HepG2 (cell line): ENCODE measurements at regions not wholly inside any gene's neighbourhood (a gene's known extent, or its start where the extent isn't known, plus 50 kb on each side); places are given as distances from the start of the nearest gene placed in this dataset.

Experiments used
- ATAC-seq: fragments of 200-7000 bp; cut with Tn5 transposase; 3 replicates; pipeline ENCODE4 v1.9.1; 2020; ENCODE audit warnings: mild to moderate bottlenecking, moderate library complexity
- BruUV-seq: library from RNA; stranded (reverse); fragments of 400-500 nt; replicated peaks from 2 replicates; lab custom pipeline; 2021; lab: Mats Ljungman, UMichigan
- CTCF ChIA-PET: fragments of 300-600 bp; formaldehyde crosslinking; extraction: SDS; loops from one replicate; lab custom pipeline; 2021; ENCODE audit warnings: low total read pairs, inconsistent platforms, low intra/inter-chr PET ratio; lab: Yijun Ruan, JAX
- POLR2A ChIA-PET: fragments of 350-600 bp; sonication (Branson Sonifier 250); formaldehyde crosslinking; loops from one replicate; lab custom pipeline; 2020; ENCODE audit warnings: antibody characterized with exemption, inconsistent platforms; lab: Yijun Ruan, JAX
- DNase-seq: peaks from one replicate; pipeline ENCODE4 v3.0.0-alpha.2; 2015; ENCODE audit warnings: low spot score
- FAIRE-seq: peaks from 3 replicates; lab custom pipeline; 2011; peaks lifted over from hg19 to GRCh38; lab: Jason Lieb, UNC
- H2AFZ ChIP-seq: one replicate; pipeline ENCODE4 v1.6.1; 2011; ENCODE audit warnings: low read length, inconsistent platforms
- H3K27ac ChIP-seq: fragments of 300-600 bp; 3 replicates; pipeline ENCODE4 v1.8.0; 2011; ENCODE audit warnings: mixed run types, mild to moderate bottlenecking, mixed read lengths, low read length, inconsistent platforms; ENCODE audit not compliant: insufficient read depth; ENCODE audit errors: extremely low read length
- H3K27me3 ChIP-seq, 2 experiments: fragments of 200-600 bp in 1 of 2; 2 replicates in 1 of 2; 3 replicates in 1 of 2; pipeline versions ENCODE4 v1.6.0 to v1.8.0; 2011; ENCODE audit warnings: low read length in 2 of 2, mild to moderate bottlenecking in 2 of 2, moderate library complexity in 2 of 2, inconsistent platforms in 1 of 2; ENCODE audit not compliant: insufficient read depth in 2 of 2, control insufficient read depth in 1 of 2
- H3K36me3 ChIP-seq, 2 experiments: fragments of 200-600 bp in 1 of 2; replicated peaks in 1 of 2; 2 replicates in 1 of 2; 3 replicates in 1 of 2; pipeline versions ENCODE4 v1.5.1 to v1.8.0; 2011; ENCODE audit warnings: low read length in 2 of 2, inconsistent platforms in 1 of 2; ENCODE audit not compliant: insufficient read depth in 2 of 2, control insufficient read depth in 1 of 2
- H3K4me1 ChIP-seq: 2 replicates; pipeline ENCODE4 v1.5.1; 2012; ENCODE audit warnings: low read length, inconsistent platforms; ENCODE audit not compliant: insufficient read depth
- H3K4me2 ChIP-seq: 2 replicates; pipeline ENCODE4 v1.6.0; 2011; ENCODE audit warnings: low read depth, low read length, inconsistent platforms
- H3K4me3 ChIP-seq, 3 experiments: fragments of 200-600 bp in 1 of 3; sonication (generic), shearing (Covaris generic) in 1 of 3; replicated peaks in 1 of 3; 2 replicates each; pipeline ENCODE4 v1.5.1; 2011 to 2016; ENCODE audit warnings: low read length in 3 of 3, inconsistent platforms in 2 of 3, low read depth in 2 of 3, mild to moderate bottlenecking in 2 of 3, control low read depth in 1 of 3, mixed read lengths in 1 of 3; ENCODE audit not compliant: insufficient read depth in 1 of 3
- H3K79me2 ChIP-seq: one replicate; pipeline ENCODE4 v1.6.1; 2011; ENCODE audit warnings: low read length, inconsistent platforms; ENCODE audit not compliant: insufficient read depth
- H3K9ac ChIP-seq: 2 replicates; pipeline ENCODE4 v1.6.0; 2011; ENCODE audit warnings: mild to moderate bottlenecking, low read depth, low read length, inconsistent platforms; ENCODE audit not compliant: insufficient read depth
- H3K9me3 ChIP-seq: 2 replicates; pipeline ENCODE4 v1.5.1; 2012; ENCODE audit warnings: mild to moderate bottlenecking, low read length
- H4K20me1 ChIP-seq: 2 replicates; pipeline ENCODE4 v1.6.0; 2011; ENCODE audit warnings: inconsistent platforms, mild to moderate bottlenecking, low read length, moderate library complexity; ENCODE audit not compliant: insufficient read depth
- ADNP ChIP-seq: sonication (generic); formaldehyde crosslinking; IDR thresholded peaks from 2 replicates; pipeline ENCODE4 v1.4.0; 2020; ENCODE audit warnings: missing genetic modification reagents
- AKAP8 ChIP-seq: sonication (generic); formaldehyde crosslinking; IDR thresholded peaks from 2 replicates; pipeline ENCODE4 v1.5.1; 2020; ENCODE audit warnings: mild to moderate bottlenecking, missing genetic modification reagents
- HOXA5 ChIP-seq: sonication (generic); formaldehyde crosslinking; IDR thresholded peaks from 2 replicates; pipeline ENCODE4 v1.4.0; 2020; ENCODE audit warnings: missing genetic modification reagents
- SRF ChIP-seq: IDR thresholded peaks from 2 replicates; pipeline ENCODE4 v1.6.1; 2011; ENCODE audit warnings: mild to moderate bottlenecking, low read depth, low read length, moderate library complexity
- WGBS: methylation state at CpG from one replicate; pipeline ENCODE4 v1.1.6; 2017; ENCODE audit warnings: low lambda C conversion rate; 5-methylcytosine and 5-hydroxymethylcytosine counted together
- in situ Hi-C: cut with HindIII; loops from 2 replicates; pipeline ENCODE4 v1.10.0; 2017; ENCODE audit warnings: low pct_unique_long_range_greater_than_20kb; ENCODE audit not compliant: extremely low pct_ligation_motif_present
- intact Hi-C: fragments of 100-400 bp; cut with micrococcal nuclease; formaldehyde crosslinking; loops from one replicate; pipeline ENCODE4 v1.10.0; 2022; ENCODE audit not compliant: unreplicated experiment
- TF ChIP-seq, protein P1 (sequence below): fragments of 450-650 bp; IDR thresholded peaks from 2 replicates; pipeline ENCODE4 v1.6.1; 2017
- TF ChIP-seq, protein P2 (sequence below): sonication (generic); formaldehyde crosslinking; IDR thresholded peaks from 2 replicates; pipeline ENCODE4 v1.9.0; 2021; ENCODE audit warnings: missing genetic modification reagents, mild to moderate bottlenecking, borderline replicate concordance
- TF ChIP-seq, protein P3 (sequence below): sonication (generic); formaldehyde crosslinking; IDR thresholded peaks from 2 replicates; pipeline ENCODE4 v1.4.0; 2020; ENCODE audit warnings: missing genetic modification reagents
- TF ChIP-seq, protein P4 (sequence below): sonication (generic); formaldehyde crosslinking; IDR thresholded peaks from 2 replicates; pipeline ENCODE4 v1.4.0; 2020; ENCODE audit warnings: missing genetic modification reagents, borderline replicate concordance

DNA sequence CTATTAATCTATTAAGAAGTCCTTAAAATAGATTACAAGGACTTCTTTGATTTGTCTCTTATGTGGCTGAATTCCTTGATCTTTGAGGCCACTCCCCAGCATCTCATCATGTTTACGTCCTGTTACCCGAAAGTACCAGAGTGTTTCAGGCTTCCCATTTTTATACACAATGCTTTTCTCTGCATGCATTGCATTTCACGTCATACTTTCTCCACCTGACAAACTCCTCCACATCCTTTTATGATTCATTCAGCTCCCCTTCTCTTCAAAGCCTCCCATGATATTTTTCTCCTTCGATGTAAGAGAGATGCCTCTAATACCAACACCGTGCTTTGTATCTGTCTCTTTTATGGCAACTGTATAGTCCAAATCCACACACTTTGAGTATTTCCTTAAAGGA, 379.0 kb upstream of the CRIM1 start (continued):
- TF ChIP-seq, protein P1, sequence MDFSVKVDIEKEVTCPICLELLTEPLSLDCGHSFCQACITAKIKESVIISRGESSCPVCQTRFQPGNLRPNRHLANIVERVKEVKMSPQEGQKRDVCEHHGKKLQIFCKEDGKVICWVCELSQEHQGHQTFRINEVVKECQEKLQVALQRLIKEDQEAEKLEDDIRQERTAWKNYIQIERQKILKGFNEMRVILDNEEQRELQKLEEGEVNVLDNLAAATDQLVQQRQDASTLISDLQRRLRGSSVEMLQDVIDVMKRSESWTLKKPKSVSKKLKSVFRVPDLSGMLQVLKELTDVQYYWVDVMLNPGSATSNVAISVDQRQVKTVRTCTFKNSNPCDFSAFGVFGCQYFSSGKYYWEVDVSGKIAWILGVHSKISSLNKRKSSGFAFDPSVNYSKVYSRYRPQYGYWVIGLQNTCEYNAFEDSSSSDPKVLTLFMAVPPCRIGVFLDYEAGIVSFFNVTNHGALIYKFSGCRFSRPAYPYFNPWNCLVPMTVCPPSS: no peak
- TF ChIP-seq AKAP8 (CRISPR knock-in tag): no peak
- no peak for TF ChIP-seq SRF
- TF ChIP-seq, all 625 proteins: peak for 0

DNA sequence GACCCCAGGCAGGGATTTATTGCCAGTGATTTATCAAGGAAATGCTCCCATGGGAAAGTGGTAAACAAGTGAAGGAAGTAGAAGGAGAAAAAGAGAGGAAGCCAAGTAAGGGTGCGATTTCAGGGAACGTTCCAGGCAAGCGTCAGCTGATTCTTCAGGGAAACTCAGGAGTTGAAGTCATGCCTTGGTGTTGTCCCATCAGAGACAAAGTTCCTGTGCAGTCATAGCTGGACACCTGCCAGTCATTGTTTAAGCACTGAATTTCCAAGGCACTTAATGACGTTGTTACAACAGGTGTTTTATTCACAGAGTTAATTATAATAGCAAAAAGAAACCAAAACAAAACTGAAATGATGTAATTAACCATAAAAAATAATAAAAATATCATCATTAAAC, 381.8 kb upstream of the CRIM1 start:
- ATAC-seq (no peak), FAIRE-seq (no peak), DNase-seq (peak; percentile 7)
- H3K79me2 ChIP-seq: no peaks in the 10 kb centered on the region
- no peaks in the 10 kb centered on the region for H3K9me3 ChIP-seq
- CTCF ChIA-PET: no interaction called here
- H3K27me3 ChIP-seq: no peaks in the 10 kb centered on the region
- no peaks in the 10 kb centered on the region for H3K4me1 ChIP-seq
- H2AFZ ChIP-seq: no peak overlapping the region
- no peak overlapping the region for H3K4me3 ChIP-seq
- H4K20me1 ChIP-seq: no peaks in the 10 kb centered on the region
- no peak overlapping the region for H3K27ac ChIP-seq
- no peaks in the 10 kb centered on the region for H3K36me3 ChIP-seq
- no peak overlapping the region for H3K4me2 ChIP-seq
- no peak overlapping the region for H3K9ac ChIP-seq
- in situ Hi-C loops: loop anchor here (10.0 kb wide), 1 partner anchor 351 kb away; no protein-coding TSS in a partner anchor
- POLR2A ChIA-PET: no interaction called here
- no peak for TF ChIP-seq HOXA5 (CRISPR knock-in tag)
- TF ChIP-seq, protein P2, sequence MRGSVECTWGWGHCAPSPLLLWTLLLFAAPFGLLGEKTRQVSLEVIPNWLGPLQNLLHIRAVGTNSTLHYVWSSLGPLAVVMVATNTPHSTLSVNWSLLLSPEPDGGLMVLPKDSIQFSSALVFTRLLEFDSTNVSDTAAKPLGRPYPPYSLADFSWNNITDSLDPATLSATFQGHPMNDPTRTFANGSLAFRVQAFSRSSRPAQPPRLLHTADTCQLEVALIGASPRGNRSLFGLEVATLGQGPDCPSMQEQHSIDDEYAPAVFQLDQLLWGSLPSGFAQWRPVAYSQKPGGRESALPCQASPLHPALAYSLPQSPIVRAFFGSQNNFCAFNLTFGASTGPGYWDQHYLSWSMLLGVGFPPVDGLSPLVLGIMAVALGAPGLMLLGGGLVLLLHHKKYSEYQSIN (CRISPR knock-in tag): no peak
- TF ChIP-seq ADNP: no peak
- TF ChIP-seq, protein P3, sequence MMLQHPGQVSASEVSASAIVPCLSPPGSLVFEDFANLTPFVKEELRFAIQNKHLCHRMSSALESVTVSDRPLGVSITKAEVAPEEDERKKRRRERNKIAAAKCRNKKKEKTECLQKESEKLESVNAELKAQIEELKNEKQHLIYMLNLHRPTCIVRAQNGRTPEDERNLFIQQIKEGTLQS (CRISPR knock-in tag): no peak
- TF ChIP-seq, protein P4, sequence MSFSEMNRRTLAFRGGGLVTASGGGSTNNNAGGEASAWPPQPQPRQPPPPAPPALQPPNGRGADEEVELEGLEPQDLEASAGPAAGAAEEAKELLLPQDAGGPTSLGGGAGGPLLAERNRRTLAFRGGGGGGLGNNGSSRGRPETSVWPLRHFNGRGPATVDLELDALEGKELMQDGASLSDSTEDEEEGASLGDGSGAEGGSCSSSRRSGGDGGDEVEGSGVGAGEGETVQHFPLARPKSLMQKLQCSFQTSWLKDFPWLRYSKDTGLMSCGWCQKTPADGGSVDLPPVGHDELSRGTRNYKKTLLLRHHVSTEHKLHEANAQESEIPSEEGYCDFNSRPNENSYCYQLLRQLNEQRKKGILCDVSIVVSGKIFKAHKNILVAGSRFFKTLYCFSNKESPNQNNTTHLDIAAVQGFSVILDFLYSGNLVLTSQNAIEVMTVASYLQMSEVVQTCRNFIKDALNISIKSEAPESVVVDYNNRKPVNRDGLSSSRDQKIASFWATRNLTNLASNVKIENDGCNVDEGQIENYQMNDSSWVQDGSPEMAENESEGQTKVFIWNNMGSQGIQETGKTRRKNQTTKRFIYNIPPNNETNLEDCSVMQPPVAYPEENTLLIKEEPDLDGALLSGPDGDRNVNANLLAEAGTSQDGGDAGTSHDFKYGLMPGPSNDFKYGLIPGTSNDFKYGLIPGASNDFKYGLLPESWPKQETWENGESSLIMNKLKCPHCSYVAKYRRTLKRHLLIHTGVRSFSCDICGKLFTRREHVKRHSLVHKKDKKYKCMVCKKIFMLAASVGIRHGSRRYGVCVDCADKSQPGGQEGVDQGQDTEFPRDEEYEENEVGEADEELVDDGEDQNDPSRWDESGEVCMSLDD: no peak
- BruUV-seq: no TSS peak
- intact Hi-C loops: loop anchor here (1.0 to 10.0 kb wide), 5 partner anchors 349 to 699 kb away; no protein-coding TSS in a partner anchor
- WGBS: 10% methylated on average over 4 of the region's 4 CpGs
